HUES64 (cell line): ENCODE measurements at regions not wholly inside any gene's neighbourhood (a gene's known extent, or its start where the extent isn't known, plus 50 kb on each side); places are given as distances from the start of the nearest gene placed in this dataset.
"Not testable (repeated sequence)": the region's sequence is repeated elsewhere in the genome, so short reads cannot be mapped to it uniquely, and the experiment has no call there.

Experiments used
- H3K27ac ChIP-seq: 2 replicates; pipeline ENCODE4 v1.7.0; 2013; ENCODE audit warnings: low read depth, low read length, inconsistent platforms
- H3K27me3 ChIP-seq: 2 replicates; pipeline ENCODE4 v1.6.1; 2013; ENCODE audit warnings: mild to moderate bottlenecking, low read length; ENCODE audit not compliant: insufficient read depth
- H3K36me3 ChIP-seq: 2 replicates; pipeline ENCODE4 v1.6.1; 2013; ENCODE audit warnings: mild to moderate bottlenecking, low read length; ENCODE audit not compliant: insufficient read depth
- H3K4me1 ChIP-seq: 2 replicates; pipeline ENCODE4 v1.6.1; 2013; ENCODE audit warnings: mild to moderate bottlenecking, low read length, moderate library complexity; ENCODE audit not compliant: insufficient read depth
- H3K4me3 ChIP-seq: 2 replicates; pipeline ENCODE4 v1.5.1; 2013; ENCODE audit warnings: mild to moderate bottlenecking, low read length, moderate library complexity
- H3K9ac ChIP-seq: 2 replicates; pipeline ENCODE4 v1.6.1; 2013; ENCODE audit warnings: mild to moderate bottlenecking, low read depth, low read length
- H3K9me3 ChIP-seq: 2 replicates; pipeline ENCODE4 v1.6.1; 2013; ENCODE audit warnings: low read depth, low read length; ENCODE audit not compliant: insufficient read depth
- WGBS: fragments of 150-250, 120-280 bp; methylation state at CpG from one replicate; pipeline ENCODE4 v1.1.7; 2013; ENCODE audit warnings: missing lambda C conversion rate; 5-methylcytosine and 5-hydroxymethylcytosine counted together

DNA sequence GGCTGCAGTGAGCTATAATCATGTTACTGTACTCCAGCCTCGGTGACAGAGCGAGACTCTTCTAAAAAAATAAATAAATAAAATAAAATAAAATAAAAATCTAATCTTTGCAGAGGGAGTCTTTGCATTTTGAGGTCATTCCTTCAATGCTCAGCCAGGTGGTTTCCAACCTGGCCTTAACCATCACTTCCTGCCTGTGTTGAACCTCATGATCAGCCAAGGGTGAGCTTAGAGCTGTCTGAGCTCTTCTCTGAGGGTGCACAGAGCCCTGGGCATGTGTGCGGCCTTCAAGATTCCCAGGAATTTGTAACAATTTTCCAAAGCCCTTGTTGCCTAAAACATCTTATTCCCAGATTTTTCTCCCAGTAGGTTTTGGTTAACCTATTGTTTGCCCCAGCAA, 94.3 kb downstream of the KCNJ12 start:
- not testable (repeated sequence) for H3K4me1 ChIP-seq, H3K9me3 ChIP-seq, H3K9ac ChIP-seq, H3K27ac ChIP-seq, H3K4me3 ChIP-seq, H3K27me3 ChIP-seq, H3K36me3 ChIP-seq
- 100% methylated on average over 1 of the region's 3 CpGs for WGBS

GRCh38 chr17:21470861-21471260, 94.7 kb downstream of the KCNJ12 start:
- no peak overlapping the region for H3K9ac ChIP-seq
- H3K9me3 ChIP-seq = no peaks in the 10 kb centered on the region
- 92% methylated on average over 1 of the region's 1 CpG for WGBS
- no peak overlapping the region for H3K4me3 ChIP-seq
- no peaks in the 10 kb centered on the region for H3K36me3 ChIP-seq
- no peak overlapping the region for H3K27ac ChIP-seq
- H3K4me1 ChIP-seq = no peaks in the 10 kb centered on the region
- no peaks in the 10 kb centered on the region for H3K27me3 ChIP-seq

DNA sequence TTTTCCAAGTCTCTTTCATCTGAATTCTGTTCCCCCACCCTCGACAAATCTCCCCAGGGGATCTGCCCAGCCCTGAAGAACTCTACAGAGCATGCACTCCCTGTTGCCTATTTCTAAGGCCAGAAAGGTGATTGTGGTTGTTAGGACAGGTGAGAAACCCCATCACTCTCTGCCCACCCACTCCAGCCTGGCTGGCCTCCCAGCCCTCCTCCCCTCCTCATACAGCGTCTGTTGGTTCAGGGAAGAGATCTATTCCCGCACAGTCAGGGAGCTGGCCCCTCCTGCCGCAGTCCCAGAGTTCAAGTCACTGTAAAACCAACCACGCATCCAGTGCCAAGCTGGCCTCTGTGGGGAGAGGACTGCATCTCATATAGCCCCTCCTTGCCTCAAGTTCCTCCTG, 98.7 kb downstream of the KCNJ12 start:
- Histone ChIP-seq H3K4me3 (no peak overlapping the region), H3K27ac (no peak overlapping the region), H3K27me3 (no peaks in the 10 kb centered on the region), H3K9ac (no peak overlapping the region), H3K9me3 (no peaks in the 10 kb centered on the region), H3K4me1 (no peaks in the 10 kb centered on the region), H3K36me3 (no peaks in the 10 kb centered on the region)
- WGBS = 89% methylated on average over 5 of the region's 5 CpGs

GRCh38 chr17:21475571-21475970, 99.4 kb downstream of the KCNJ12 start:
- Histone ChIP-seq H3K9me3 (no peaks in the 10 kb centered on the region), H3K36me3 (no peaks in the 10 kb centered on the region), H3K4me3 (no peak overlapping the region), H3K27me3 (no peaks in the 10 kb centered on the region), H3K9ac (no peak overlapping the region), H3K27ac (no peak overlapping the region), H3K4me1 (no peaks in the 10 kb centered on the region)
- WGBS = 76% methylated on average over 8 of the region's 8 CpGs

- H3K4me3 ChIP-seq = no peak overlapping the region
- 92% methylated on average over 11 of the region's 11 CpGs for WGBS
Observed at GRCh38 chr17:21476867-21477266, 100.7 kb downstream of the KCNJ12 start.

GRCh38 chr17:21482189-21482865, 106.2 kb downstream of the KCNJ12 start:
- H3K27me3 ChIP-seq = no peaks in the 10 kb centered on the region

More at GRCh38 chr17:21476867-21477266, 100.7 kb downstream of the KCNJ12 start:
- Histone ChIP-seq H3K36me3 (no peaks in the 10 kb centered on the region), H3K27me3 (no peaks in the 10 kb centered on the region), H3K4me1 (no peaks in the 10 kb centered on the region), H3K9ac (no peak overlapping the region), H3K9me3 (no peaks in the 10 kb centered on the region), H3K27ac (no peak overlapping the region)

DNA sequence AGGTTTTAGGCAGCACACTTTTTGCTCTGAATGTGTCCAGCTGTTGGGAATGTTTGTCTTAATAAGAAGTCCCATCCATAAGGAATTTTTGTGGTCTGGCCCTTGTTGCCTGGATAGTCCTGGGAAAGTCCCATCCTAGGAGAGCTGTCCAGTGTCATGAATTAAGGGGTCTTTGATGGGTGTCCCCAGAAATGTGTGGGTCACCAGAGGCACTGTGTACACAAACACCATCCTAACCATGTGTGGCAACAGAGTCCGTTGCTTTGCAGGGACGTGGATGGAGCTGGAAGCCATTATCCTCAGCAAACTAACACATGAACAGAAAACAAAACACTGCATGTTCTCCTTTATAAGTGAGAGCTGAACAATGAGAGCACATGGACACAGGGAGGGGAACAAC, 111.9 kb downstream of the KCNJ12 start:
- not testable (repeated sequence) for H3K27me3 ChIP-seq, H3K9ac ChIP-seq, H3K4me3 ChIP-seq, H3K4me1 ChIP-seq, H3K36me3 ChIP-seq, H3K9me3 ChIP-seq, H3K27ac ChIP-seq
- 98% methylated on average over 2 of the region's 2 CpGs for WGBS

More at GRCh38 chr17:21482189-21482865, 106.2 kb downstream of the KCNJ12 start:
- Histone ChIP-seq H3K4me1 (peaks cover 4% of the 10 kb centered on the region; the same call in 1 of the 2 replicates), H3K4me3 (no peak overlapping the region), H3K9me3 (no peaks in the 10 kb centered on the region), H3K27ac (no peak overlapping the region), H3K9ac (no peak overlapping the region), H3K36me3 (no peaks in the 10 kb centered on the region)
- WGBS = 60% methylated on average over 9 of the region's 9 CpGs

DNA sequence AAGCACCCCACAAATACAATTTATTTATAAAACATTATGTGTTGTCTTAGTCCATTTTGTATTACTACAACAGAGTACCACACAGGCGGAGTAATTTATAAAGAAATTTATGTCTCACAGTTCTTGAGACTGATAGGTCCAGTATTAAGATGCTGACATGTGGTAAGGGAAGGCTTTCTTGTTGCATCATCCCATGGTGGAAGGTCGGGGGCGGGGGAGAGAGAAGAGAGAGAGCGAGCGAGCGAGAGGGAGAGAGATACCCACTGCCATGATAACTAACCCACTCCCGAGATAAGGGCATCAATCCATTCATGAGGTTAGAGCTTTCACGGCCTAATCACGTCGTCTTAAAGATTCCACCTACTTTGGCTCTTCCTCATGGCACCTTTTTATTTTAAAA, 117.8 kb downstream of the KCNJ12 start:
- H3K4me1 ChIP-seq = peaks cover 5% of the 10 kb centered on the region; the same call in 1 of the 2 replicates
- no peak overlapping the region for H3K27ac ChIP-seq
- no peaks in the 10 kb centered on the region for H3K9me3 ChIP-seq
- no peaks in the 10 kb centered on the region; the same call in 1 of the 2 replicates for H3K27me3 ChIP-seq
- no peaks in the 10 kb centered on the region for H3K36me3 ChIP-seq
- no peak overlapping the region for H3K4me3 ChIP-seq
- no peak overlapping the region for H3K9ac ChIP-seq
- 86% methylated on average over 9 of the region's 10 CpGs for WGBS

- Histone ChIP-seq H3K9ac (no peak overlapping the region), H3K27ac (no peak overlapping the region), H3K4me1 (peaks cover 5% of the 10 kb centered on the region), H3K4me3 (no peak overlapping the region), H3K36me3 (no peaks in the 10 kb centered on the region), H3K9me3 (no peaks in the 10 kb centered on the region), H3K27me3 (no peaks in the 10 kb centered on the region; the same call in 1 of the 2 replicates)
- 92% methylated on average over 8 of the region's 8 CpGs for WGBS
Observed at GRCh38 chr17:21495281-21495680, 119.1 kb downstream of the KCNJ12 start.

DNA sequence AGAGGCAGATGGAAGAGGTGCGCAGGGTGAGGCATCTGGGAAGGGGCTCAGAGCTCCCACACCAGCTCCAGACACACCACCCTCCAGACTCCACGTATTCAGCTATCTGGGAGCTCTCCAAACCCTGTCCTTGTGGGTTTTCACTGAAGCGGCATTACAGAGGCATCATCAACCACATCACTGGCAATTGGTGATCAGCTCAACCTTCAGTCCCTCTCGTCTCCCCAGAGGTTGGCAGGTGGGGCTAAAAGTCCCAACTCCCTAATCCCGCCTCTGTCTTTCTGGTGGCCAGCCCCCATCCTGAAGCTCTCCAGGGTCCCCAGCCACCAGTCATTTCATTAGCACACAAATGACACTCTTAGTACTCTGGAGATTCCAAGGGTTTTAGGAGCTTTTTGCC, 123.9 kb downstream of the KCNJ12 start:
- Histone ChIP-seq H3K4me1 (peaks cover 14% of the 10 kb centered on the region), H3K36me3 (no peaks in the 10 kb centered on the region), H3K4me3 (no peak overlapping the region), H3K27ac (no peak overlapping the region), H3K9ac (no peak overlapping the region), H3K27me3 (no peaks in the 10 kb centered on the region; the same call in 1 of the 2 replicates), H3K9me3 (no peaks in the 10 kb centered on the region)
- WGBS = 47% methylated on average over 5 of the region's 5 CpGs

DNA sequence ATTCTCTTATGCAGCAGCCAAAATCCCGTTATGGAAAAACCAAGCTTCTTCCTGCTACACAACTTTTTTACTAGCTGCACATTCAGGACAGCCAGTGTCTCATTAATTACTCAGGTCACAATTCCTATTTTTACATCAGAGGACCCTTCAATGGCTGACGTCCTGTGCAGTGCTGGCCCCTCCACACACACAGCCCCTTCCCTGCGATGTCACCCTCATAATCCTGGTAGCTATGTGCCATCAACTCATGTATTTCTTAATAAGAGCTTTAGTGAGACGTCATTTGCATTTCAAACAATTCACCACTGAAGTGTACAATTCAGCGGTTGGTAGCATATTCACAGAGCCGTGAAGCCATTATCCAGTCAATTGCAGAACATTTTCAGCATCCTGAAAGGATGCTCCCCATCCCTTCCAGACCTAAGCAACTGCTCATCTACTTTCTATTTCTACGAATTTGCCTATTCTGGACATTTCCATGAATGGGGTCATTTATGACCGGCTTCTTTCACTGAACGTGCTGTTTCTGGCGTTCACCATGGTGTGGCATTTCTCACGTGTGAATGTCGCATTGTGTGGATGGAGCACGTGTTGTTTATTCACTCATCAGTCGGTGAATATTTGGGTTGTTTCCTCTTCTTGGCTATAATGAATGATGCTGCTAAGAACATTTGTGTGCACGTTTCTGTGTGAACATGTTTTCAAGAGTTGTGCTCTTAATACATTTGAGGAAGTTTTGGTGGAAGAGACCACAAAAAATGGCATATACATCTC, 126.0 kb downstream of the KCNJ12 start:
- not testable (repeated sequence) for H3K36me3 ChIP-seq, H3K4me3 ChIP-seq, H3K9me3 ChIP-seq, H3K27ac ChIP-seq, H3K4me1 ChIP-seq, H3K27me3 ChIP-seq, H3K9ac ChIP-seq
- 93% methylated on average over 15 of the region's 15 CpGs for WGBS
